ENCODE measurements at regions not wholly inside any gene's neighbourhood (a gene's known extent, or its start where the extent isn't known, plus 50 kb on each side); places are given as distances from the start of the nearest gene placed in this dataset.

DNA sequence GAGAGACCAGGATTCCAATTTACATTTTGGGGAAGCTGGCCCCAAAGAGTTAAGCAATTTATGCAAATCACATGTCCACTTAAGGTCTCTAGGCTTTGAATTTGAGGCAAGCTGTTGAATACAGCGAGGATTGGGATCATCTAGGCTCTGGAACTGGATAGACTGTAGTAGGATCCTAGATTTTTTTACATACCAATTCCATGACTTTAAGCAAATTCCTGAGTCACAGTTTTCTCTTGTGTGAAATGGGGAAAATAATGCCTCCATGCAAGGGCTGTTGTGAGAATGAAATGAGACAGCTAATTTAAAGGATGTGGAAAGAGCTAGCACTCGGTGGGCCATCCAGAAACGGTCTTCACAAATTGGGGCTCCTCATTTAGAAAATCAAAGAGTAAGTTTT lies 103.4 kb downstream of the MINAR1 start:
- intact Hi-C loops (cut with DNase I) = no loop called here
- H3K27me3 ChIP-seq = no peaks in the 10 kb centered on the region
- H3K36me3 ChIP-seq (replicated peaks in 1 of 2) = no peaks in the 10 kb centered on the region
- H3K27ac ChIP-seq = no peak overlapping the region
- no peak for DNase-seq
- H3K4me3 ChIP-seq = no peak overlapping the region
- H3K4me1 ChIP-seq (replicated peaks in 1 of 2) = no peaks in the 10 kb centered on the region
- 83 to 90% (median 88%) methylated on average over 3 of the region's 3 CpGs for WGBS, 4 donors
- no peak for TF ChIP-seq POLR2A (IDR thresholded peaks at IDR 0.05)
- TF ChIP-seq, protein P1, sequence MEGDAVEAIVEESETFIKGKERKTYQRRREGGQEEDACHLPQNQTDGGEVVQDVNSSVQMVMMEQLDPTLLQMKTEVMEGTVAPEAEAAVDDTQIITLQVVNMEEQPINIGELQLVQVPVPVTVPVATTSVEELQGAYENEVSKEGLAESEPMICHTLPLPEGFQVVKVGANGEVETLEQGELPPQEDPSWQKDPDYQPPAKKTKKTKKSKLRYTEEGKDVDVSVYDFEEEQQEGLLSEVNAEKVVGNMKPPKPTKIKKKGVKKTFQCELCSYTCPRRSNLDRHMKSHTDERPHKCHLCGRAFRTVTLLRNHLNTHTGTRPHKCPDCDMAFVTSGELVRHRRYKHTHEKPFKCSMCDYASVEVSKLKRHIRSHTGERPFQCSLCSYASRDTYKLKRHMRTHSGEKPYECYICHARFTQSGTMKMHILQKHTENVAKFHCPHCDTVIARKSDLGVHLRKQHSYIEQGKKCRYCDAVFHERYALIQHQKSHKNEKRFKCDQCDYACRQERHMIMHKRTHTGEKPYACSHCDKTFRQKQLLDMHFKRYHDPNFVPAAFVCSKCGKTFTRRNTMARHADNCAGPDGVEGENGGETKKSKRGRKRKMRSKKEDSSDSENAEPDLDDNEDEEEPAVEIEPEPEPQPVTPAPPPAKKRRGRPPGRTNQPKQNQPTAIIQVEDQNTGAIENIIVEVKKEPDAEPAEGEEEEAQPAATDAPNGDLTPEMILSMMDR (IDR thresholded peaks at IDR 0.05) = no peak
- no peaks in the 10 kb centered on the region for H3K9me3 ChIP-seq (replicated peaks in 1 of 3)

DNA sequence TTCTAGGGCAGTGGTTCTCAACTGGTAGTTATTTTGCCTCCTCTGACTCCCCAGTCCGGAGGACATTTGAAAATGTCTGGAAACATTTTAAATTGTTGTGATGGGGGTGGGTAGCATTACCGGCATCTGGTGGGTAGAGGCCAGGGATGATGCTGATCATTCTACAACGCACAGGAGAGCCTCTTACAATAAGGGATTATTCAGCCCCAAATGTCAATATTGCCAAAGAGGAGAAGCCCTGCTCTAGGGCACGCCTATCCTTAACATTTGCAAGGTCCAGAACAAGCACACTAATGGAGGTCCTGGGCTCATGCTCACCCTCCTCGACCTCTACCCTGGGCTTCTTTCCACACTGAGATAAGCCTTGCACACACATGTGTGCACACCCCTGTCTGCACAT lies 106.4 kb downstream of the MINAR1 start:
- Histone ChIP-seq H3K4me3 (no peak overlapping the region), H3K4me1 (replicated peaks in 1 of 2) (no peaks in the 10 kb centered on the region), H3K36me3 (replicated peaks in 1 of 2) (no peaks in the 10 kb centered on the region), H3K9me3 (replicated peaks in 1 of 3) (no peaks in the 10 kb centered on the region), H3K27me3 (no peaks in the 10 kb centered on the region), H3K27ac (no peak overlapping the region)
- WGBS, 4 donors = 88 to 96% (median 90%) methylated on average over 5 of the region's 5 CpGs
- intact Hi-C loops (cut with DNase I) = no loop called here
- TF ChIP-seq, protein P1 (IDR thresholded peaks at IDR 0.05) = no peak
- TF ChIP-seq POLR2A (IDR thresholded peaks at IDR 0.05) = no peak
- no peak for DNase-seq

DNA sequence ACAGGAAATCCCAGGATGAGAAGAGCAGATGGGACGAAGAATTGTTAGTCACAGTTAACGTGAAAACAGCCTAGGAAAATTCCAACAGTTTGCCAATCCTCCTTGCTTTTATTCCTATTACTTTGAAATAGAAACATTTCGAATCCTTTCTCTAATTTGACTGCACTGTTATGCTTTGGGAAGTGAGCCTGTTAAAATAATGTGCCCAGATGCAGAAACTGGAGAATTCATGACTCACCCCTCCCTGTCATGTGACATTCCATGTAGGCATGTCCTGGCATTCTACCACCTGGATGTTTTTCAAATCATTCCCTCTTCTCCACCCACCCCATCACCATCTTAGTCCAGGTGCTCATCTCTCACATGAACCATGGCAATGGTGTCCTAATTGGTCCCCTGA lies 107.3 kb downstream of the MINAR1 start:
- H3K4me1 ChIP-seq (replicated peaks in 1 of 2) = peaks cover 0 to 5% of the 10 kb centered on the region in 2 donors
- no peak overlapping the region for H3K27ac ChIP-seq
- H3K27me3 ChIP-seq = no peaks in the 10 kb centered on the region
- DNase-seq = peak in 2 of 7 donors; percentile 24 to 32
- intact Hi-C loops (cut with DNase I) = no loop called here
- no peaks in the 10 kb centered on the region for H3K36me3 ChIP-seq (replicated peaks in 1 of 2)
- no peaks in the 10 kb centered on the region for H3K9me3 ChIP-seq (replicated peaks in 1 of 3)
- no peak overlapping the region for H3K4me3 ChIP-seq
- no peak for TF ChIP-seq POLR2A (IDR thresholded peaks at IDR 0.05)
- TF ChIP-seq, protein P1 (IDR thresholded peaks at IDR 0.05) = no peak
- 69 to 74% (median 71%) methylated on average over 3 of the region's 3 CpGs for WGBS, 4 donors

DNA sequence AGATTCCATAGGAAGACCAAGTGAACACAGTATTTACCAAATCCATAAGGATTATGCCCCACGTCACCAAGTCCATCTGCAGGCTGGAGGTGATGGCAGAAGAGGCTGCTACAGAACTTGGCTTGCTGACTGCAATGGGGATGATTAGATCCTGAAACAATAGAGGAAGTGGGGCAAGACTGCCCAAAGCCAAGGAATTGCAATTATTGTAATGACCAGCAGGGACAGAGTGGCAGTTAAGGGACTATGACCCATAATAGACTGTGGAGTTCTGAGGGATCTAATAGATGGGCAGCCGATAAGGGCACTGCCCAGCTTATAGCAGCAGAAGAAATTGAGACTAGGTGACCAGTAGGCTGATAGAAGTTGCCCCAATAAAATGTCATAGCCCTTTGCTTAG lies 108.4 kb downstream of the MINAR1 start:
- peaks cover 0 to 12% of the 10 kb centered on the region in 2 donors for H3K4me1 ChIP-seq (replicated peaks in 1 of 2)
- no peaks in the 10 kb centered on the region for H3K27me3 ChIP-seq
- no peaks in the 10 kb centered on the region for H3K9me3 ChIP-seq (replicated peaks in 1 of 3)
- no peak for DNase-seq
- H3K4me3 ChIP-seq = no peak overlapping the region
- intact Hi-C loops (cut with DNase I) = no loop called here
- no peaks in the 10 kb centered on the region for H3K36me3 ChIP-seq (replicated peaks in 1 of 2)
- no peak overlapping the region for H3K27ac ChIP-seq
- 93 to 100% (median 96%) methylated on average over 2 of the region's 2 CpGs for WGBS, 4 donors
- no peak for TF ChIP-seq POLR2A (IDR thresholded peaks at IDR 0.05)
- TF ChIP-seq, protein P1 (IDR thresholded peaks at IDR 0.05) = peak in 1 of 6 experiments; percentile 12
